ENCODE measurements at regions not wholly inside any gene's neighbourhood (a gene's known extent, or its start where the extent isn't known, plus 50 kb on each side); places are given as distances from the start of the nearest gene placed in this dataset.
A peak's percentile ranks its signal among the peaks of the same experiment; 100 is the strongest.
"Not testable (repeated sequence)": the region's sequence is repeated elsewhere in the genome, so short reads cannot be mapped to it uniquely, and the experiment has no call there.

GRCh38 chr4:151522866-151523519 lies 114.0 kb downstream of the FHIP1A start:
- no peak for DNase-seq

GRCh38 chr4:151524610-151525009 lies 115.6 kb downstream of the FHIP1A start:
- no peak for DNase-seq

- not testable (repeated sequence) for DNase-seq
Measured at GRCh38 chr4:151526489-151526888, 117.5 kb downstream of the FHIP1A start.

DNA sequence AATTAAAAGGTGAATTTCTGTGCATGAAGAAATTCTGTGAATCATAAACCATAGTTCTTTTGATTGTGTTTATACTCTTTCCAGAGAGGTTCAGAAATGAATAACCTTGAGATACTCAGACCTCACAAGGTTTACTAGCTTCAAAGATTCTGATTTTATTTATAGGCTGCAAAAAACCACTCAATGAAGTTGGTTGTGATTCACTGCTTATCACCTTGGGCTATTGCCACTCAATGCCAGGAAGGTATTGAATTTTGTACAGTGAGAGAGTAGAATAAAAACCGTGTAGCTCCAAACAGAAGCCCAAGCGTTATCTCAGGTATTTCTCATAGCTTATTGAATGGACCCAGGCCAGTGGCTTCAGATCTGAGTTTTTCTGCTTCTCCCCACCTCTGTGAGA lies 118.7 kb downstream of the FHIP1A start:
- DNase-seq: no peak

DNA sequence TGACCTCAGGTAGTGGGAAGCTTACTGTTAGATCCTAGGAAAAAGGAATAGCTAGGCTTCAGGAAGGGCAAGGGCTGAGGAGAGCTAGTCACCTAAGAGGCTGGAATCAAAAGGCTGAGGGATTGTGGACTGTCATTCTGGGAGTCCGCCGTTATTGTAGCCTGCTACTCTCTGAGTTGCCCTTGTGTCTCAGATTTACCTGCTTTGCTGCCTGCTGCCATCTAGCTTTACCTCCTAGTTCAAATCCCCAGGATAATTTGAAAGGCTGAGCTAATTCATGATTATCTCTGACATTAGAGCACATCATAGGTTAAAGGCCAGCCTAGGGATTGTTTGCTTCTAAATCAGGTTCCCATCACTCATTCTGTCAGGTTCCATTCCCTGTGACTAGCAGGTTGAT lies 120.2 kb downstream of the FHIP1A start:
- no peak for DNase-seq

GRCh38 chr4:151530230-151530629 lies 121.3 kb downstream of the FHIP1A start:
- DNase-seq: no peak

DNA sequence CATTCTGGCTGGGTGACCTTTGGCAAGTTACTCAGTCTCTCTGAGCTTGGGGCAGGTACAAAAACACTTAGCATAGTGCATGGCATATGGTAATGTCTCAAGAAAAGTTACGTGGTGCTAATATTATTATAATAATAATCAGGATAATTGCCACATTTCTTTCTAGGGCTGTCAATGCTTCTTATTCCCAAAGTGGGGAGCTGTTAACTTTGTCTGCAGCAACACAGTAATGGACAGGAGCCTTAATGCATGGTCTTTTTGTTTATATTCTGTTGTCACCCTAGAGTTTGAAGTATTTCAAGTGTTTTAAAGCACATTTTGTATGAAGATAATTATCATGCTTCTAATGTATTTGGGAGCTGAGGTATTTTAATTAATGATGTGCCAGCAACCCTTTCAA lies 121.8 kb downstream of the FHIP1A start:
- DNase-seq: no peak

DNA sequence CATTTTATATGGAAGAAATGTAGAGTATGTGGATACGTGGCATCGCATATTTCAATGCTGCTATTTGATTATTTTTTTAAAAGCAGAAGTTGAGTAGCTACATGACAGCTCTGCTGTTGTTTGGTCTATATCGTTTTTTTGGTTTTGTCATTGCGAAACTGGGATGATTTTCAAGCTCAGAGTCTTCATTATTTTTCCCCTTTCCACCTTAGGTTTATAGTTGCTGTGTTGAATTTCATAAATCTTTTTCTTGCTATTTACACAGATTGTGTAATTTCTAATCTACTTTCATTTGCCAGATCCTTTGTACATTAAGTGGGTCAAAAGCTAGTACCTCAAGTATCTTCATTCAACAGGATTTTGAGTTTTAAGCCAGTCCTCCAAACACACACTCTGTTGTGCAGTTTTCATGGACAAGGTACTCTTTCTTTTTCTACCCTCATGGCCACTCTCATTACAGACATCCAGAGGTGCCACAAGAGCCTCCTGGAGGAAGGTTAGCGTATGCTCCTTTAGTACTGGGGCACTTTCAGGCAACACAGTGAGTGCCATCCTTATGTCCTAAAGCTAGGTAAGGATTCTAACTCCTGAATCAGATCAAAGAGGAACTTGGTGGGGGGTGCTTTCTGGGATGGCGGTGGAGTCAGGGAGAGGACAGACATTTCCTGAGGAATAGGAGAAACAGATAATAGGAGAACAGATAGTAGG lies 123.2 kb downstream of the FHIP1A start:
- no peak for DNase-seq

DNA sequence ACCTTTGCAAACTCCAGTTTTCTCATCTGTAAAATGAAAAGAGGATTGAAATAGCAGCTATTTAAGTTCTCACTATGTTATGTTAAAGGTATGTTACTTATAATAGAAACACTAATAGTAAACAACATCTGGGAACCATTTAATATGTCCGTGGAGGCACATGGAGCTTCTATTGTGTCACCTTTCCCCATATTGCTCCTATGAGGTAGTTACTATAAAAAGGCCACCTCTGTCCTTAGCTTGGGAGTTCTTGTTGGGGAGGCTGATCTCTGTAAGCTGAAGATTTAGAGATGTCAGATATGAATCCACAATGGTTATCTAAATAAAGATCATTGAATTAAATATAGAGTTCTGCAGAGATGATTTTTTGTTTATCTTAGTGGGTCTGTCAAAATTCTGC lies 125.2 kb downstream of the FHIP1A start:
- no peak for DNase-seq

DNA sequence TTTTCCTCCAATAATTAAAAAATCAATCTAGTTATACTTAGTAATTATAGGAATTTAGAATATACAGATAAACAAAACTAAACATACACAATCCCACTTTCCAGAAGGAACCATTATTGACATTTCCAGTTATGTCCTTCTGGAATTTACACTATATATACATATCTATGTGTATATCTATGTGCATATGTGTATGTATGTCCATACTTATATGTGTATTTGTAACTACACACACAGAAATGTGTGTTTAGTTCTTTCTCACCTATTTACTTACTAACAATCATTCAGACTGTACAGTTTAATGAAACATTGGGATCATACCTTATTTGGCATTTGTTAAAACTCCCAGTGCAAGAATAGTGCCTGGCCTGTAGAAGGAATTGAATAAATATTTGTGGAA lies 126.4 kb downstream of the FHIP1A start:
- no peak for DNase-seq

DNA sequence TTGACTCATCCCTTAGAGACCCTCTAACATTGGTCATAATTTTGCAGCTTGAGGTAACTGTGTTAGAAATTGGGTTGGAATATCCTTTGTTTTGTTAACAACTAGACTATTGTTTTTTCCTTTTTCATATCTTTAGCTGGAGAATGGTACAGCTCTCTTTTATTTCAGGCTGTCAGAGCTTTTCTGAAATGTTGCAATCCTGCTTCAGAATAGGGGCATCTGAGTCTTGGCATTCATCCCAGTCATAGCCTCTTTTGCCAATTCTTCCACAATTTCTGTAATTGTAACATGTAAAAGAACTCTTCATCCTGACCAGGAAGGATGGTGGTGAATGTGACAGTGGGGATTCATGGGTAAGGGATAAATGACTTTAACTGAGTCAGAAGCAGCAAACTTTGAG lies 128.7 kb downstream of the FHIP1A start:
- DNase-seq: no peak

DNA sequence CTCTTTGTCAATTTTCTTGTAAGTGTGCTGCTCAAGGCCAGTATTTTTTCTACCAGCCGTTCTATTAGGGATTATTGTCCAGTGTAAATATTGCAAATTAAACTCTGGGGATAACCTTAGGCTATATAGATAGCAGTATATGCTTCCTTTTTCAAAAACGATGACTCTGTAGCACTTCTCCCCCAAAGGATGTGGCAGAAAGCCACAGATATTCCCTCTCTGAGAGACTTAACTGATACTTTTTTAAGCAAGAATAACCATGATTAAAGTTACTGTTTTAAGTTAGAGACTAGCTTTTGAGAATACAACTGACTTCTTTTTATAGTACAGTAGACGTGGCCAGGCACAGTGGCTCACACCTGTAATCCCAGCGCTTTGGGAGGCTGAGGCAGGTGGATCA lies 130.0 kb downstream of the FHIP1A start:
- no peak for DNase-seq

- peak; percentile 86 for DNase-seq
Measured at GRCh38 chr4:151540728-151541388, 131.9 kb downstream of the FHIP1A start.

GRCh38 chr4:151541389-151542071 lies 132.6 kb downstream of the FHIP1A start:
- peak; percentile 86 for DNase-seq

DNA sequence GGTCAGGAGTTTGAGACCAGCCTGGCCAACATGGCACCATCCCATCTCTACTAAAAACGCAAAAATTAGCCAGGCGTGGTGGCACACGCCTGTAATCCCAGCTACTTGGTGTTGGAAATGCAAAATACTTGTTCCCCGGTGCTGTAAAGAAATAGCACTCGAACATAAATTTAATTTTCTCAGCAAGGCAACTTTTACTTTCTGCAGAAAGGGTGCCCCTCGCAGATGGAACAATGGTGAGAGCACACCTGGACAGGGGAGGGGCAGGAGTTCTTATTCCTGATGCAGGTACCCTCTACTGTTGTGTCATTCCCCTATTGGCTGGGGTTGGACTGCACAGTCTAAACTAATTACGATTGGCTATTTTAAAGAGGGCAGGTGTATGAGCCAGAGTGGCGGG lies 139.7 kb downstream of the FHIP1A start:
- DNase-seq: no peak

GRCh38 chr4:151549378-151549777 lies 140.4 kb downstream of the FHIP1A start:
- DNase-seq: not testable (repeated sequence)

GRCh38 chr4:151553874-151554273 lies 144.9 kb downstream of the FHIP1A start:
- no peak for DNase-seq

- no peak for DNase-seq
Measured at GRCh38 chr4:151555151-151555945, 146.4 kb downstream of the FHIP1A start.

DNA sequence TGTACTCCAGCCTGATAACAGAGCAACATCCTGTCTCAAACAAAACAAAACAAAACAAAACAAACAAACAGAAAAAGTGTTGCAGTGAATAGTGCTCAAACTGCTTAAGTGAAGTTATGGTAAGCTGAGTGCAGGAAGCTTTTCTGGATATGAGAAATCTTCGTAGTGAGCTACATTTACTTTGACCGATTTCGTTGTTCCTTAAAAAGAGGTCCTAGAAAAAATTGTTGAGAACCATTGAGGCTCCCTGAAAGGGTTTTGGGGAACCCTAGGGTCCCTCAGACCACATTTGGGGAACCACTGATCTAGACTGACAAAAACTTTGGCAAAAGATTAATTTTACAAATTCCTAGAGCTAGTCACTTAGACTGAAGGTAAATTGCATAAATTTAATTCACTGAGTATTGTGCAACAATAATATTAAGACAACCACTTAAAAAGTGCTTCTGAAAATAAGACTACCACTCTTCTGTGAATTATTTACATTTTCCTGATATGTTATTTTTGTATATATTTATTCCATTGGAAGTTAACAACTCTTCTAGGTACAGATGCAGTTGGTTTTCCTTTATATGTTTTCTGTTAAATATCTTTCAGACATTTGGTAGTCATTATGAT lies 149.6 kb downstream of the FHIP1A start:
- DNase-seq: no peak

GRCh38 chr4:151559595-151559994 lies 150.6 kb downstream of the FHIP1A start:
- no peak for DNase-seq

DNA sequence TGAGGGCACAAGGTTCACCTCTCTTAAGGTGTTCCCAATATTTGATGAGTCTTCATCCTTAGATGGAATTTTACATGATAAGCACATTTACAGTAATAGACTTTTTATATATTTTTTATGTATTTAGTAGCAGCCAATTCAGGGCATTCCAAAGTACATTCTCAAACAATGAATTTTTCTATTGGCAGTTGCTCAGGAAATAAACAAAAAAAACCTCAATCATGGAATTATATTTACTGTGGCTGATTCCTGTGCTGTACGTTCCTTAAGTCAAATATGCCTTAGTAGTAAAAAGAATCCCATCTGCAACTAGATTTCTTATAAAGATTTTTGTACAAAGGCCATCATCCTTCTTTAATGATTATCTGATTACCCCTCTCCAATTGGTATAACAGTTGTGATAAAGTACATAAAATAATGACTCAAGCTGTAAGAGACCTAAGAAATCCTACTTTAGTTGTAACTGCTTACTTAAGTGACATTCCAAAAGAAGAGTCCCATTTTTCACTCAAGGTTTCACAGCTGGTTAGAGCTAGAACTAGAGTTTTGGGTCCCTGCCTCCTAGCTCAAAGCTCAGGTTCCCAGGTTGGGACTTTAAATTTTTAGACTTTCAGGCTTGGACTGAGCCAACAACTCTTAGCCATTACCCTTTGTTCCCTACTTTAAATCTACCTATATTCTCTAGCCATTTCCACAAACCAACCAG lies 152.7 kb downstream of the FHIP1A start:
- DNase-seq: no peak

DNA sequence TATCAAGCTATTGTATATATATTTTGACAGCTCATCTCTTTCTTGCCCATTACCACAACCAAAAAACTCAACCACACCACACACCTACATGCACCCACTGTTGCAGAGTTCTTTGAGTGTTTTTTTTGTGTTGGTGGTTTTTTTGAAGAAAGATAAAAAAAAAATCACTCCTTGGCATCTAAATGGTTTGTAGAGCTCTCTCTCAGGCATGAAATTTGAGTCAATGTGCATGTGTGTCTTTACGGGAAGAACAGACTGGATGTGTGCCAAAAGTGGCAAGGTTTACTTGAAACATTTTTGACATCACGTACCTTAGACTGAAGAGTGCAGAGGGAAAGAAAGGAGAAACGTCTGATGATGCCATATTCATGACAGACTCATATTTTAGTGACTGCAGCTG lies 154.2 kb downstream of the FHIP1A start:
- no peak for DNase-seq

All from NCI-H1105 (cell line).